ENCODE measurements at regions not wholly inside any gene's neighbourhood (a gene's known extent, or its start where the extent isn't known, plus 50 kb on each side); places are given as distances from the start of the nearest gene placed in this dataset.

DNA sequence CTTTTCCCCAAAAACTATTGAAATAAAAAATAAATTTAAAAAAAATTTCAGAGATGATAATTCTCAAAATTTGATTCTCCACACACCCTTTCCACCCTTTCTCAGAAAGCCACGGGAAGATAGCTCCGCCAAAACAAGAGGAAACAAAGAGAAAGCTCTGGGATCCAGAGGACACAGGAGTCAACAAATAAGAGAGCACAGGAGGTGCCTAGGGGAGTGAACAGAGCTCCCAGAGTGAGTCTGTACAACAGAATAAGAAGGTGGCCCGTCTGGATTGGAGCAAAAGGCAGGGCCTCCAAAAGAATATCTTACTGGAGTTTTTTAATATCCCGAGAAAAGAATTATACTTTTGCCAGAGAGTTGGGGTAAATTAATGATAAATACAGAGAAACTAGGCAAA, 96.3 kb upstream of the DRD2 start:
- no peak for DNase-seq
- H3K4me1 ChIP-seq (ENCODE audit: control insufficient read depth, insufficient read depth, low read length, poor library complexity, severe bottlenecking) = no peaks in the 10 kb centered on the region
- H3K27ac ChIP-seq (ENCODE audit: insufficient read depth, low read length, poor library complexity, severe bottlenecking) = no peak overlapping the region
- no peaks in the 10 kb centered on the region for H3K27me3 ChIP-seq (replicated peaks; ENCODE audit: control insufficient read depth, insufficient read depth, low read length, poor library complexity, severe bottlenecking)
- no peaks in the 10 kb centered on the region for H3K9me3 ChIP-seq (ENCODE audit: control insufficient read depth, low read length)
- H3K36me3 ChIP-seq (ENCODE audit: control insufficient read depth, insufficient read depth, low read length) = no peaks in the 10 kb centered on the region
- no peak overlapping the region for H3K4me3 ChIP-seq (ENCODE audit: insufficient read depth, low read depth, low read length, poor library complexity, severe bottlenecking)

DNA sequence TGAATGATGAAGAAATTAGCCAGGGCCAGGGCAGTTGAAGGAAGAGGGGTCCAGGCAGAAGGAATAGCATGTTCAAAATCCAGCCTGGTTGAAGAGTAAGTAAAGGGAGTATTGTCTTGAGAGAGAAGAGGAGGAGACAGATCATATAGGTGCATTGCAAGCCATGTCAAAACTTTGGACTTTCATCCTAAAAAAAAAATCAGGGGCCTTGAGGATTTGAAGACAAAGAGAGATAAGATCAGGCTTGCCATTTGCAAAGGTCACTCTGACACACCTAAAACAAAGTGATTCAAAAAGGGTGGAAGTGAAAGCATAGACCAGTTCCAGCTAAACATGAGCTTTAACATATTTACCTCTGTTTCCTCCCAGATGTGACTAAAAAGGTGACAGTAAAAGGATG, 95.7 kb upstream of the DRD2 start:
- DNase-seq = no peak

GRCh38 chr11:113569391-113569790, 94.2 kb upstream of the DRD2 start:
- H3K27me3 ChIP-seq (replicated peaks; ENCODE audit: control insufficient read depth, insufficient read depth, low read length, poor library complexity, severe bottlenecking) = no peaks in the 10 kb centered on the region
- H3K4me3 ChIP-seq (ENCODE audit: insufficient read depth, low read depth, low read length, poor library complexity, severe bottlenecking) = no peak overlapping the region
- H3K4me1 ChIP-seq (ENCODE audit: control insufficient read depth, insufficient read depth, low read length, poor library complexity, severe bottlenecking) = no peaks in the 10 kb centered on the region
- H3K27ac ChIP-seq (ENCODE audit: insufficient read depth, low read length, poor library complexity, severe bottlenecking) = no peak overlapping the region
- DNase-seq = no peak
- no peaks in the 10 kb centered on the region for H3K9me3 ChIP-seq (ENCODE audit: control insufficient read depth, low read length)
- no peaks in the 10 kb centered on the region for H3K36me3 ChIP-seq (ENCODE audit: control insufficient read depth, insufficient read depth, low read length)

More for the DNA sequence above, 95.7 kb upstream of the DRD2 start:
- Histone ChIP-seq H3K27me3 (replicated peaks; ENCODE audit: control insufficient read depth, insufficient read depth, low read length, poor library complexity, severe bottlenecking) (no peaks in the 10 kb centered on the region), H3K9me3 (ENCODE audit: control insufficient read depth, low read length) (no peaks in the 10 kb centered on the region), H3K4me3 (ENCODE audit: insufficient read depth, low read depth, low read length, poor library complexity, severe bottlenecking) (no peak overlapping the region), H3K4me1 (ENCODE audit: control insufficient read depth, insufficient read depth, low read length, poor library complexity, severe bottlenecking) (no peaks in the 10 kb centered on the region), H3K27ac (ENCODE audit: insufficient read depth, low read length, poor library complexity, severe bottlenecking) (no peak overlapping the region), H3K36me3 (ENCODE audit: control insufficient read depth, insufficient read depth, low read length) (no peaks in the 10 kb centered on the region)

DNA sequence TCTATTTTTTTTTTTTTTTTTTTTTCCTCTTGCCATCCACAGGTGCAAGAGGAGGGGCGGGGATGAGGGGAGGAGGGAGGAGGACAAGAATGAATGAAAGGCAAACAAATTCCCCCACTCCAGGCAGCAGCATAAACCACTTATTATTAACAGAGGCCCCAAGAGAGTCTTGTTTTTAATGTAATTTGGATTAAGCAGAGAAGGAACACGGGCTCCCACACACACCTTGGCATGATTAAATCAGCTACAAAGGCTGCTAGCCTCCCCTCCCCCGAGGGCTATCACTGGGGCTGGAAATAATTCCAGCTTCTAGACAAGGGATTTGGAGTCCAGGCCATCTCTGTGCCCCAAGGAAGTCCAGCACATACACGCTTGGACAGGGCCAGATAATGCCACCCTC, 93.4 kb upstream of the DRD2 start:
- H3K27me3 ChIP-seq (replicated peaks; ENCODE audit: control insufficient read depth, insufficient read depth, low read length, poor library complexity, severe bottlenecking) = no peaks in the 10 kb centered on the region
- no peak overlapping the region for H3K4me3 ChIP-seq (ENCODE audit: insufficient read depth, low read depth, low read length, poor library complexity, severe bottlenecking)
- no peaks in the 10 kb centered on the region for H3K4me1 ChIP-seq (ENCODE audit: control insufficient read depth, insufficient read depth, low read length, poor library complexity, severe bottlenecking)
- no peak for DNase-seq
- no peaks in the 10 kb centered on the region for H3K36me3 ChIP-seq (ENCODE audit: control insufficient read depth, insufficient read depth, low read length)
- H3K9me3 ChIP-seq (ENCODE audit: control insufficient read depth, low read length) = no peaks in the 10 kb centered on the region
- no peak overlapping the region for H3K27ac ChIP-seq (ENCODE audit: insufficient read depth, low read length, poor library complexity, severe bottlenecking)

DNA sequence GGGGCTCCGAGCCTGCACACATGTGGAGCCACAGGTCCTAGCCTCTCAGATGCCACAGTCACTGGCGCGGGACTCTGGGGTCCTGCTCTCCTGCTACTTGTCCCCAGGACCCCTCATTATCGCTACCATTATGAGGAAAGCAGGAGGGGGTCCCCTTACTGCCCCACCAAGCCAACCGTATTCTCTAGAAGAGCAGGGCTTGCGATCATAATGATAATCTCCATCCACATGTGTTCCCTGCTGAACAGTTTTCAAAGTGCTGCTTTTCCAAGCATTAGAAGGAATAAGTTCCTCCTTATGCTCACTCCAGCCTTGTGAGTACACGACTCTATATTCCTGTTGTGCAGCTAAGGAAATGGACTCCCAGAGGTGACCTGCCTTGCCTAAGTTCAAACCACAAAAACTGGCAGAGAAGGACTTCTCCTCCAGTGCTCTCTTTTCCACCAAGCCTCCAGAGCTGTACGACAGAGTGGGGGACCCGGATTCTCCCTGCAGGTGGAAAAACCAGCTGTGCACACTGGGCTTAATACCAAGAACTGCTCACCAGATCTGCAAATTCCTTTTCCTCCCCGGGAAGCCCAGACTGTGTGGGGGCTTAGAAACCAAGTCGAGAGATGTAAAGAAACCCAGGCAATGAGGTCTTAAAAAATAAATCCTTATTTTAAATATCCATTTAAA, 92.8 kb upstream of the DRD2 start:
- DNase-seq = no peak
- Histone ChIP-seq H3K27ac (ENCODE audit: insufficient read depth, low read length, poor library complexity, severe bottlenecking) (no peak overlapping the region), H3K4me1 (ENCODE audit: control insufficient read depth, insufficient read depth, low read length, poor library complexity, severe bottlenecking) (no peaks in the 10 kb centered on the region), H3K9me3 (ENCODE audit: control insufficient read depth, low read length) (no peaks in the 10 kb centered on the region), H3K36me3 (ENCODE audit: control insufficient read depth, insufficient read depth, low read length) (no peaks in the 10 kb centered on the region), H3K4me3 (ENCODE audit: insufficient read depth, low read depth, low read length, poor library complexity, severe bottlenecking) (no peak overlapping the region), H3K27me3 (replicated peaks; ENCODE audit: control insufficient read depth, insufficient read depth, low read length, poor library complexity, severe bottlenecking) (no peaks in the 10 kb centered on the region)

DNA sequence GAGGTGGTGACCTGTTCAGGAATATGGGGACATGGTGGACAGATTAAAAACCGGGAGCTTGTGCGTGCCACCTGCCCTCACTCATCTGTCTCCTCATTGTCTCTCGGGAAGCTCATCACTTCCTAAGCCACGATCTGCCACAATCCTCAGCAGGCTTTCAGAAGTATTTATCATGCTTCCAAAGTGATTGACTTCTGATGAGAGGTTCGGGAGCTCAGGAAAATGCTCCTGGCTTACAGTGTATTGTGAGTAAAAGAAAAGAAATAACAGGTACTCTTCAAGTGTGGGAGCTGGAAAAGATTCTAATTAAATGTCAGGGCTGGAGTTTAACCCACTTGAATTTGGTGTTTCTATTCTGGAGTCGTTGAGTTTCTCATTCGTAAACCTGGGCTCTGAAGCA, 91.9 kb upstream of the DRD2 start:
- no peaks in the 10 kb centered on the region for H3K36me3 ChIP-seq (ENCODE audit: control insufficient read depth, insufficient read depth, low read length)
- H3K9me3 ChIP-seq (ENCODE audit: control insufficient read depth, low read length) = no peaks in the 10 kb centered on the region
- H3K4me3 ChIP-seq (ENCODE audit: insufficient read depth, low read depth, low read length, poor library complexity, severe bottlenecking) = no peak overlapping the region
- no peak overlapping the region for H3K27ac ChIP-seq (ENCODE audit: insufficient read depth, low read length, poor library complexity, severe bottlenecking)
- H3K4me1 ChIP-seq (ENCODE audit: control insufficient read depth, insufficient read depth, low read length, poor library complexity, severe bottlenecking) = no peaks in the 10 kb centered on the region
- no peaks in the 10 kb centered on the region for H3K27me3 ChIP-seq (replicated peaks; ENCODE audit: control insufficient read depth, insufficient read depth, low read length, poor library complexity, severe bottlenecking)
- no peak for DNase-seq

- H3K9me3 ChIP-seq (ENCODE audit: control insufficient read depth, low read length) = no peaks in the 10 kb centered on the region
- H3K27me3 ChIP-seq (replicated peaks; ENCODE audit: control insufficient read depth, insufficient read depth, low read length, poor library complexity, severe bottlenecking) = no peaks in the 10 kb centered on the region
- H3K36me3 ChIP-seq (ENCODE audit: control insufficient read depth, insufficient read depth, low read length) = no peaks in the 10 kb centered on the region
- no peaks in the 10 kb centered on the region for H3K4me1 ChIP-seq (ENCODE audit: control insufficient read depth, insufficient read depth, low read length, poor library complexity, severe bottlenecking)
- H3K27ac ChIP-seq (ENCODE audit: insufficient read depth, low read length, poor library complexity, severe bottlenecking) = no peak overlapping the region
- no peak for DNase-seq
- no peak overlapping the region for H3K4me3 ChIP-seq (ENCODE audit: insufficient read depth, low read depth, low read length, poor library complexity, severe bottlenecking)
These were observed 89.4 kb upstream of the DRD2 start for GRCh38 chr11:113564527-113565130.

- no peak overlapping the region for H3K4me3 ChIP-seq (ENCODE audit: insufficient read depth, low read depth, low read length, poor library complexity, severe bottlenecking)
- H3K9me3 ChIP-seq (ENCODE audit: control insufficient read depth, low read length) = no peaks in the 10 kb centered on the region
- no peak for DNase-seq
- no peaks in the 10 kb centered on the region for H3K36me3 ChIP-seq (ENCODE audit: control insufficient read depth, insufficient read depth, low read length)
- no peak overlapping the region for H3K27ac ChIP-seq (ENCODE audit: insufficient read depth, low read length, poor library complexity, severe bottlenecking)
- no peaks in the 10 kb centered on the region for H3K27me3 ChIP-seq (replicated peaks; ENCODE audit: control insufficient read depth, insufficient read depth, low read length, poor library complexity, severe bottlenecking)
- H3K4me1 ChIP-seq (ENCODE audit: control insufficient read depth, insufficient read depth, low read length, poor library complexity, severe bottlenecking) = no peaks in the 10 kb centered on the region
These were observed 88.7 kb upstream of the DRD2 start for GRCh38 chr11:113563766-113564526.

DNA sequence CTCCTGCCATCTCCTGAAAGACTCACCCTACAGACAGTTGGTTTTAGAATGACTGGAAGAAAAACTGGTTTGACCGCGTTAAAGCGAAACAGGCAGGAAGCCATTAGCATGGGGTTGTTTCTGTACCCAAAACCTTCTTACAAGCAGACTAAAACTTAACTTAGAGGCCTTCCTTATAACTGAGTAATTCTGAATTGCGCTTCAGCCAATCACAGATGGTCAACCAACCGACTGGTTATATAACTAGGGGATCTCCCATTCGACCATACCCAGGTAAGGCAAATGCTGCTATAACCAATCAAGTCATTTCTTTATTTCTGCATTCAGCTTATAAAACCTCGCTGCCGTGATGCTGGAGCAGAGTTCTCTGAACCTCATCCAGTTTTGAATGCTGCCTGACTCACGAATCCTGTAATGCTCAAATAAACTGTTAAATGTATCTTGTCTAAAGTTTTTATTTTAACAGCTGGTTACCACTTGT, 87.8 kb upstream of the DRD2 start:
- Histone ChIP-seq H3K36me3 (ENCODE audit: control insufficient read depth, insufficient read depth, low read length) (no peaks in the 10 kb centered on the region), H3K27ac (ENCODE audit: insufficient read depth, low read length, poor library complexity, severe bottlenecking) (no peak overlapping the region), H3K4me1 (ENCODE audit: control insufficient read depth, insufficient read depth, low read length, poor library complexity, severe bottlenecking) (no peaks in the 10 kb centered on the region), H3K9me3 (ENCODE audit: control insufficient read depth, low read length) (no peaks in the 10 kb centered on the region), H3K27me3 (replicated peaks; ENCODE audit: control insufficient read depth, insufficient read depth, low read length, poor library complexity, severe bottlenecking) (no peaks in the 10 kb centered on the region), H3K4me3 (ENCODE audit: insufficient read depth, low read depth, low read length, poor library complexity, severe bottlenecking) (no peak overlapping the region)
- DNase-seq = no peak

GRCh38 chr11:113562576-113562975, 87.4 kb upstream of the DRD2 start:
- H3K27me3 ChIP-seq (replicated peaks; ENCODE audit: control insufficient read depth, insufficient read depth, low read length, poor library complexity, severe bottlenecking) = no peaks in the 10 kb centered on the region
- H3K27ac ChIP-seq (ENCODE audit: insufficient read depth, low read length, poor library complexity, severe bottlenecking) = no peak overlapping the region
- no peaks in the 10 kb centered on the region for H3K4me1 ChIP-seq (ENCODE audit: control insufficient read depth, insufficient read depth, low read length, poor library complexity, severe bottlenecking)
- no peaks in the 10 kb centered on the region for H3K36me3 ChIP-seq (ENCODE audit: control insufficient read depth, insufficient read depth, low read length)
- DNase-seq = no peak
- no peak overlapping the region for H3K4me3 ChIP-seq (ENCODE audit: insufficient read depth, low read depth, low read length, poor library complexity, severe bottlenecking)
- no peaks in the 10 kb centered on the region for H3K9me3 ChIP-seq (ENCODE audit: control insufficient read depth, low read length)

Data from effector memory CD4-positive, alpha-beta T cell (primary cell).